ENCODE measurements at regions not wholly inside any gene's neighbourhood (a gene's known extent, or its start where the extent isn't known, plus 50 kb on each side); places are given as distances from the start of the nearest gene placed in this dataset.

DNA sequence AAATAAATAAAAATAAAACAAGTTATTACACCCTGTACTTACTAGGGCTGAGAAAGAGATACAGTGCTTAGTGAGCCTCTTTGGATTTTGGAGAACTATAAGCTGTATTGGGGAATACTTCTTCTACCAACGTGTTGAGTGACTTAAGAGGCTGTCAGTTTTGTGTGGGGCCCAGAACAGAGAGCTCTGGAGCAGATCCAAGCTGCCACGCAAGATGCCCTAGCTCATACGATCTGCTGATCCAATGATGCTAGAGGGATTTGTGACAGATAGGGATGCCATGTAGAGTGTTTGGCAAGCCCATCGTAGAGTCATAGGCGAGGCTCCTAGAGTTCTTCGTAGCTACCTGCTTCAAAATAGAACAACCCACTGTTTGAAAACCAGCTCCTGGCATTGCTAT is 60.3 kb upstream of the KLF3 start:
- H3K27me3 ChIP-seq (ENCODE audit: insufficient read depth, low read depth), result no peaks in the 10 kb centered on the region
- no peaks in the 10 kb centered on the region for H4K20me1 ChIP-seq (ENCODE audit: insufficient read depth)
- TF ChIP-seq, protein P1, sequence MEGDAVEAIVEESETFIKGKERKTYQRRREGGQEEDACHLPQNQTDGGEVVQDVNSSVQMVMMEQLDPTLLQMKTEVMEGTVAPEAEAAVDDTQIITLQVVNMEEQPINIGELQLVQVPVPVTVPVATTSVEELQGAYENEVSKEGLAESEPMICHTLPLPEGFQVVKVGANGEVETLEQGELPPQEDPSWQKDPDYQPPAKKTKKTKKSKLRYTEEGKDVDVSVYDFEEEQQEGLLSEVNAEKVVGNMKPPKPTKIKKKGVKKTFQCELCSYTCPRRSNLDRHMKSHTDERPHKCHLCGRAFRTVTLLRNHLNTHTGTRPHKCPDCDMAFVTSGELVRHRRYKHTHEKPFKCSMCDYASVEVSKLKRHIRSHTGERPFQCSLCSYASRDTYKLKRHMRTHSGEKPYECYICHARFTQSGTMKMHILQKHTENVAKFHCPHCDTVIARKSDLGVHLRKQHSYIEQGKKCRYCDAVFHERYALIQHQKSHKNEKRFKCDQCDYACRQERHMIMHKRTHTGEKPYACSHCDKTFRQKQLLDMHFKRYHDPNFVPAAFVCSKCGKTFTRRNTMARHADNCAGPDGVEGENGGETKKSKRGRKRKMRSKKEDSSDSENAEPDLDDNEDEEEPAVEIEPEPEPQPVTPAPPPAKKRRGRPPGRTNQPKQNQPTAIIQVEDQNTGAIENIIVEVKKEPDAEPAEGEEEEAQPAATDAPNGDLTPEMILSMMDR (conservative IDR thresholded peaks at IDR 0.05; ENCODE audit: low read depth, low read length), result no peak
- no peak overlapping the region for H3K9ac ChIP-seq
- H2AFZ ChIP-seq (ENCODE audit: low read depth), result no peak overlapping the region
- no peaks in the 10 kb centered on the region for H3K4me1 ChIP-seq (ENCODE audit: low read depth, poor library complexity, severe bottlenecking)
- H3K79me2 ChIP-seq (ENCODE audit: insufficient read depth, low read depth), result no peaks in the 10 kb centered on the region
- H3K4me2 ChIP-seq, result no peak overlapping the region
- H3K4me3 ChIP-seq (IDR thresholded peaks at IDR 0.05; ENCODE audit: insufficient read depth, low read depth, low read length), result no peak overlapping the region
- H3K36me3 ChIP-seq (ENCODE audit: insufficient read depth), result no peaks in the 10 kb centered on the region
- no peak overlapping the region for H3K27ac ChIP-seq

DNA sequence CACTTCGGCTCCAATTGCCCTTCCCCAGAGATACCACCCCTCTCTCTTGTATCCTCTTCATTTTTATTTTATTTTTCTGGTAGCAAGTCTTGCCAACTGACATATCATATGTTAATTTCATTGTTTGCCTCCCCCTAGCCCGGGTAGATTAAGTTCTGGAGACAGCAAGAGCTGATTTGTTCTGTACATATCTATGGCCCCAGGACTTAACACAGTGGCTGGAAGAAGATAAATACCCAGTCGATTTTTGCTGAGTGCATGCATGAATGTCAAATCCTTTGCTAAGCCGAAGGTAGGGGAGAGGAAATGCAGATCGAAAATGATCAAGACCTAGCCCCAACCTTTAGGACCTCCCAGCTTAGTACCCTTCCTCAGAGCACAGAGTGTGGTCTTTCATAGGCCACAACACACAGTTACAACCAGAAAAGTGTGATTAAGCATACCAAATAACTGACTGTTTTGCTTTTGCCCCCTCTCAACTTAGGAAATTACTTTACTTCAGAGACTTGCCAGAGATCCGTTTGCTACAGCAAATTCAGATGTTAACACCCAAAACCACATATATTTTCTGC is 58.7 kb upstream of the KLF3 start:
- Histone ChIP-seq H3K27me3 (ENCODE audit: insufficient read depth, low read depth) (no peaks in the 10 kb centered on the region), H2AFZ (ENCODE audit: low read depth) (no peak overlapping the region), H4K20me1 (ENCODE audit: insufficient read depth) (no peaks in the 10 kb centered on the region), H3K4me1 (ENCODE audit: low read depth, poor library complexity, severe bottlenecking) (no peaks in the 10 kb centered on the region), H3K36me3 (ENCODE audit: insufficient read depth) (no peaks in the 10 kb centered on the region), H3K79me2 (ENCODE audit: insufficient read depth, low read depth) (no peaks in the 10 kb centered on the region), H3K27ac (no peak overlapping the region), H3K9ac (no peak overlapping the region), H3K4me2 (no peak overlapping the region), H3K4me3 (IDR thresholded peaks at IDR 0.05; ENCODE audit: insufficient read depth, low read depth, low read length) (no peak overlapping the region)
- TF ChIP-seq, protein P1 (conservative IDR thresholded peaks at IDR 0.05; ENCODE audit: low read depth, low read length), result no peak

DNA sequence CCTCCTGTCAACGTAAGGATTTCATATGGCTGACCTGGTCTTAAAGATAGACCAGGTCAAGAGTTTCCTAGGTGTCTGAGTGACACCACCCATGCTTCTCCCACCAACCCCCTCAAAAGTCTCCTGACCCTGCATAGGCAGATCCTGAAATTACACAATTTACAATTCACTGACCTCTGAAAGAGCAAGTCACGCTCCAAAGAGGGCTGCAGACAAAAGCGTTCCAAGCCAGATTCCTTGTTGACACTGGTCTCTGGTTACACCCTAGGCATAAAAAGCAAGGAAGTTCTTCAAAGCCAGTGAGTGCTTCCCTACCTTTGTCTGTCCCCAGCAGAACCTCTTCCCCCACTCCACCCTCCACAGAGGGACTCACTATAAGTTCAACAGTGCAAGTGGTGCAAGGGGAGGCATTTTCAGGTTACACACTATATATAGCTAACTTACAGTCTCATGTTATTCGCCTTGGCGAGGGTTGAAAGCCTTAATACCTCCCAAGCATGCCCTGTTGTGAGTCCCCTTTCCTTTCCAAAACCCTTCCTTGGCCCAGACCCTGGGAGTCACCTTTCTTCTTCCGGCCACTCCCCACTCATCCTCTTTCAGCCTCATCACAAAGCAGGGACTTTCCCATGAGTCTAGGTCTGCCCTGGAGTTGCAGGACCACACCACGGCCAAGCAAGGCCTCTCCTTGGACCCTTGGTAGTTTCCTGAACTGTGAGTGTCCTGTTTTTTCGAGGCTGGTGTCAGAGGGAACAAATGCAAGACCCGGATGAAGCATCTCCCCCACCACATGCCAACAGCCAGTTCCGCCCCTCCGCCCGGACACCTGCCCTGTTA is 58.0 kb upstream of the KLF3 start:
- no peak overlapping the region for H3K9ac ChIP-seq
- no peaks in the 10 kb centered on the region for H3K79me2 ChIP-seq (ENCODE audit: insufficient read depth, low read depth)
- no peak overlapping the region for H3K4me2 ChIP-seq
- no peak overlapping the region for H3K4me3 ChIP-seq (IDR thresholded peaks at IDR 0.05; ENCODE audit: insufficient read depth, low read depth, low read length)
- H3K36me3 ChIP-seq (ENCODE audit: insufficient read depth), result no peaks in the 10 kb centered on the region
- H3K27me3 ChIP-seq (ENCODE audit: insufficient read depth, low read depth), result no peaks in the 10 kb centered on the region
- no peaks in the 10 kb centered on the region for H4K20me1 ChIP-seq (ENCODE audit: insufficient read depth)
- H3K27ac ChIP-seq, result no peak overlapping the region
- no peaks in the 10 kb centered on the region for H3K4me1 ChIP-seq (ENCODE audit: low read depth, poor library complexity, severe bottlenecking)
- H2AFZ ChIP-seq (ENCODE audit: low read depth), result no peak overlapping the region
- TF ChIP-seq, protein P1 (conservative IDR thresholded peaks at IDR 0.05; ENCODE audit: low read depth, low read length), result no peak

DNA sequence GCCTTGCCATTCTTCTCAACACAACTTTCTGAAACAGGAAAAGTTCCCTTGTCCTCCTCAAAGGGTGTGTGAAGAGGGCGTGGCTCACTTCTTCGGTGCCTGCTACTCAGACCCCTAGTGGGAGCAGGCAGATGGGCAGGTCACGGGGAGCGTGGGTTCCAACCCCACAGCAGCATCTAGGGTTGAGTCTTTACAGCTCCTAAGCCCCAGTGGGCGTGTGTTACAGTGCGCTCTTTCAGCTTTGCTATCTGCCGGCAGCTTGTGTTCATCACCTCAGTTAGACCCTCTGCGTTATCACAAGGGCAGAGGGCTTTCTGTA is 57.5 kb upstream of the KLF3 start:
- H3K36me3 ChIP-seq (ENCODE audit: insufficient read depth), result no peaks in the 10 kb centered on the region
- no peaks in the 10 kb centered on the region for H3K79me2 ChIP-seq (ENCODE audit: insufficient read depth, low read depth)
- H3K4me3 ChIP-seq (IDR thresholded peaks at IDR 0.05; ENCODE audit: insufficient read depth, low read depth, low read length), result no peak overlapping the region
- no peak overlapping the region for H3K9ac ChIP-seq
- H3K4me2 ChIP-seq, result no peak overlapping the region
- no peak overlapping the region for H2AFZ ChIP-seq (ENCODE audit: low read depth)
- H3K4me1 ChIP-seq (ENCODE audit: low read depth, poor library complexity, severe bottlenecking), result no peaks in the 10 kb centered on the region
- H3K27me3 ChIP-seq (ENCODE audit: insufficient read depth, low read depth), result no peaks in the 10 kb centered on the region
- TF ChIP-seq, protein P1 (conservative IDR thresholded peaks at IDR 0.05; ENCODE audit: low read depth, low read length), result no peak
- H3K27ac ChIP-seq, result no peak overlapping the region
- no peaks in the 10 kb centered on the region for H4K20me1 ChIP-seq (ENCODE audit: insufficient read depth)

All from KMS-11 (cell line).